GM12878 (cell line): ENCODE measurements at regions not wholly inside any gene's neighbourhood (a gene's known extent, or its start where the extent isn't known, plus 50 kb on each side); places are given as distances from the start of the nearest gene placed in this dataset.

Source experiments
- ATAC-seq: fragments of 200-7000 bp; cut with Tn5 transposase; 3 replicates; pipeline ENCODE4 v1.9.1; 2020; ENCODE audit warnings: mild to moderate bottlenecking, moderate library complexity
- BruUV-seq: library from RNA; stranded (reverse); fragments of 400-500 nt; replicated peaks from 2 replicates; lab custom pipeline; 2021; lab: Mats Ljungman, UMichigan
- CTCF ChIA-PET: fragments of 300-600 bp; sonication (Branson Sonifier 250); formaldehyde crosslinking; extraction: SDS; loops from one replicate; lab custom pipeline; 2021; ENCODE audit warnings: inconsistent platforms; lab: Yijun Ruan, JAX
- POLR2A ChIA-PET: fragments of 350-600 bp; formaldehyde crosslinking; extraction: SDS; loops from one replicate; lab custom pipeline; 2021; ENCODE audit warnings: inconsistent platforms; lab: Charles Lee
- RAD21 ChIA-PET: fragments of 300-600 bp; sonication (Branson Sonifier 250); formaldehyde crosslinking; loops from one replicate; lab custom pipeline; 2023; ENCODE audit warnings: antibody characterized with exemption; ENCODE audit not compliant: unreplicated experiment; lab: Charles Lee
- SMC1A ChIA-PET: fragments of 300-600 bp; sonication (Branson Sonifier 250); formaldehyde crosslinking; loops from one replicate; lab custom pipeline; 2023; ENCODE audit not compliant: unreplicated experiment, uncharacterized antibody; lab: Charles Lee
- DNase-seq: peaks from one replicate; pipeline ENCODE4 v3.0.0-alpha.2; 2011; ENCODE audit warnings: low read depth, low spot score
- FAIRE-seq: peaks from 3 replicates; lab custom pipeline; 2011; peaks lifted over from hg19 to GRCh38; lab: Jason Lieb, UNC
- H2AFZ ChIP-seq: 2 replicates; pipeline ENCODE4 v1.6.0; 2011; ENCODE audit warnings: low read depth, low read length, control low read depth; ENCODE audit not compliant: control insufficient read depth
- H3K27ac ChIP-seq: 2 replicates; pipeline ENCODE4 v1.5.1; 2011; ENCODE audit warnings: control low read depth; ENCODE audit not compliant: control insufficient read depth, insufficient read depth
- H3K27me3 ChIP-seq, 2 experiments: replicated peaks in 1 of 2; 2 replicates each; pipeline versions ENCODE4 v1.6.0 to v1.6.1; 2011; ENCODE audit warnings: low read length in 1 of 2; ENCODE audit not compliant: control insufficient read depth in 2 of 2, insufficient read depth in 2 of 2
- H3K36me3 ChIP-seq, 2 experiments: 2 replicates each; pipeline ENCODE4 v1.5.1; 2011; ENCODE audit warnings: low read length in 1 of 2; ENCODE audit not compliant: control insufficient read depth in 2 of 2, insufficient read depth in 2 of 2
- H3K4me1 ChIP-seq: 2 replicates; pipeline ENCODE4 v1.6.1; 2011; ENCODE audit warnings: mild to moderate bottlenecking, low read length, moderate library complexity, mixed read lengths; ENCODE audit not compliant: control insufficient read depth, insufficient read depth
- H3K4me2 ChIP-seq: 2 replicates; pipeline ENCODE4 v1.6.0; 2011; ENCODE audit warnings: control low read depth; ENCODE audit not compliant: control insufficient read depth, insufficient read depth
- H3K4me3 ChIP-seq: fragments of 200-600 bp; sonication (generic); 2 replicates; pipeline ENCODE4 v1.5.1; 2016
- H3K79me2 ChIP-seq: 2 replicates; pipeline ENCODE4 v1.6.0; 2011; ENCODE audit warnings: low read length; ENCODE audit not compliant: control insufficient read depth, insufficient read depth
- H3K9ac ChIP-seq: 2 replicates; pipeline ENCODE4 v1.8.0; 2011; ENCODE audit warnings: low read length, control low read depth, mixed read lengths; ENCODE audit not compliant: control insufficient read depth, insufficient read depth
- H3K9me3 ChIP-seq: replicated peaks from 3 replicates; pipeline ENCODE4 v1.5.1; 2011; ENCODE audit warnings: mild to moderate bottlenecking, low read length; ENCODE audit not compliant: control insufficient read depth, insufficient read depth
- H4K20me1 ChIP-seq: 2 replicates; pipeline ENCODE4 v1.6.0; 2011; ENCODE audit not compliant: control insufficient read depth, insufficient read depth
- BMI1 ChIP-seq: fragments of 450-650 bp; IDR thresholded peaks from 2 replicates; pipeline ENCODE4 v1.6.1; 2016; ENCODE audit warnings: mild to moderate bottlenecking, moderate library complexity, borderline replicate concordance
- FOXK2 ChIP-seq: fragments of 450-650 bp; IDR thresholded peaks from 2 replicates; pipeline ENCODE4 v1.6.1; 2017; ENCODE audit warnings: mild to moderate bottlenecking, moderate library complexity
- HCFC1 ChIP-seq: fragments of 150-350 bp; IDR thresholded peaks from 2 replicates; pipeline ENCODE4 v1.6.1; 2014; ENCODE audit warnings: low read length
- RB1 ChIP-seq: fragments of 450-650 bp; formaldehyde crosslinking; IDR thresholded peaks from 2 replicates; pipeline ENCODE4 v1.6.1; 2017; ENCODE audit warnings: mild to moderate bottlenecking, borderline replicate concordance
- SMARCA5 ChIP-seq: fragments of 450-650 bp; IDR thresholded peaks from 2 replicates; pipeline ENCODE4 v1.6.1; 2017; ENCODE audit warnings: mild to moderate bottlenecking
- SP1 ChIP-seq: IDR thresholded peaks from one replicate; pipeline ENCODE4 v1.6.1; 2011; ENCODE audit warnings: low read depth, low read length
- WGBS: methylation state at CpG from one replicate; pipeline ENCODE4 v1.1.6; 2016; ENCODE audit warnings: low lambda C conversion rate; ENCODE audit not compliant: insufficient replicate concordance, insufficient coverage; ENCODE audit errors: missing lambda C conversion rate; 5-methylcytosine and 5-hydroxymethylcytosine counted together
- in situ Hi-C: fragments of 300-500 bp; cut with MboI; formaldehyde crosslinking; loops from 9 replicates; pipeline ENCODE4 v1.14.3; 2018; ENCODE audit warnings: mixed read lengths
- intact Hi-C: fragments of 100-400 bp; cut with micrococcal nuclease; formaldehyde crosslinking; loops from one replicate; pipeline ENCODE4 v1.14.2; 2022; ENCODE audit not compliant: unreplicated experiment
- TF ChIP-seq, protein P1 (sequence below): fragments of 450-650 bp; IDR thresholded peaks from 2 replicates; pipeline ENCODE4 v1.6.1; 2018; ENCODE audit warnings: mild to moderate bottlenecking, low read depth, moderate library complexity; ENCODE audit not compliant: partially characterized antibody

- ChIA-PET CTCF (no interaction called here), POLR2A (no interaction called here), RAD21 (no interaction called here), SMC1A (no interaction called here)
- Histone ChIP-seq H3K9me3 (no peaks in the 10 kb centered on the region), H2AFZ (no peak overlapping the region), H3K79me2 (no peaks in the 10 kb centered on the region), H3K4me2 (no peak overlapping the region), H3K9ac (no peak overlapping the region), H3K27ac (no peak overlapping the region), H4K20me1 (no peaks in the 10 kb centered on the region), H3K27me3 (no peaks in the 10 kb centered on the region; a peak in 1 of 4 replicates), H3K36me3 (no peaks in the 10 kb centered on the region), H3K4me1 (no peaks in the 10 kb centered on the region), H3K4me3 (no peak overlapping the region)
- 27% methylated on average over 3 of the region's 3 CpGs for WGBS
- no peak for FAIRE-seq
- TF ChIP-seq, protein P1, sequence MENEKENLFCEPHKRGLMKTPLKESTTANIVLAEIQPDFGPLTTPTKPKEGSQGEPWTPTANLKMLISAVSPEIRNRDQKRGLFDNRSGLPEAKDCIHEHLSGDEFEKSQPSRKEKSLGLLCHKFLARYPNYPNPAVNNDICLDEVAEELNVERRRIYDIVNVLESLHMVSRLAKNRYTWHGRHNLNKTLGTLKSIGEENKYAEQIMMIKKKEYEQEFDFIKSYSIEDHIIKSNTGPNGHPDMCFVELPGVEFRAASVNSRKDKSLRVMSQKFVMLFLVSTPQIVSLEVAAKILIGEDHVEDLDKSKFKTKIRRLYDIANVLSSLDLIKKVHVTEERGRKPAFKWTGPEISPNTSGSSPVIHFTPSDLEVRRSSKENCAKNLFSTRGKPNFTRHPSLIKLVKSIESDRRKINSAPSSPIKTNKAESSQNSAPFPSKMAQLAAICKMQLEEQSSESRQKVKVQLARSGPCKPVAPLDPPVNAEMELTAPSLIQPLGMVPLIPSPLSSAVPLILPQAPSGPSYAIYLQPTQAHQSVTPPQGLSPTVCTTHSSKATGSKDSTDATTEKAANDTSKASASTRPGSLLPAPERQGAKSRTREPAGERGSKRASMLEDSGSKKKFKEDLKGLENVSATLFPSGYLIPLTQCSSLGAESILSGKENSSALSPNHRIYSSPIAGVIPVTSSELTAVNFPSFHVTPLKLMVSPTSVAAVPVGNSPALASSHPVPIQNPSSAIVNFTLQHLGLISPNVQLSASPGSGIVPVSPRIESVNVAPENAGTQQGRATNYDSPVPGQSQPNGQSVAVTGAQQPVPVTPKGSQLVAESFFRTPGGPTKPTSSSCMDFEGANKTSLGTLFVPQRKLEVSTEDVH: no peak
- TF ChIP-seq SP1 (no peak), SMARCA5 (no peak), BMI1 (no peak), HCFC1 (no peak), FOXK2 (no peak), RB1 (no peak)
- no peak for ATAC-seq
- no TSS peak for BruUV-seq
- no peak for DNase-seq
- in situ Hi-C loops (no loop called here), intact Hi-C loops (no loop called here)
Observed at GRCh38 chr2:56803596-56803995, 619.8 kb downstream of the CCDC85A start.
